ENCODE measurements at regions not wholly inside any gene's neighbourhood (a gene's known extent, or its start where the extent isn't known, plus 50 kb on each side); places are given as distances from the start of the nearest gene placed in this dataset.

- Histone ChIP-seq H2AK5ac (ENCODE audit: insufficient read length, low read length) (no peak overlapping the region), H3K56ac (ENCODE audit: insufficient read length, low read depth, low read length) (no peak overlapping the region), H3K23ac (ENCODE audit: insufficient read length, low read depth, low read length) (no peak overlapping the region), H3K18ac (ENCODE audit: insufficient read length, low read depth, low read length) (no peak overlapping the region), H3K9me3 (ENCODE audit: control insufficient read depth, low read depth, low read length) (no peaks in the 10 kb centered on the region), H4K5ac (ENCODE audit: insufficient read length, low read depth, low read length) (no peak overlapping the region), H2AFZ (ENCODE audit: low read length) (no peak overlapping the region), H2BK20ac (ENCODE audit: low read depth, low read length, poor library complexity, severe bottlenecking) (no peak overlapping the region), H2BK12ac (ENCODE audit: insufficient read length, low read depth, low read length) (no peak overlapping the region), H3K4me1 (ENCODE audit: insufficient read depth, low read length) (no peaks in the 10 kb centered on the region), H3K14ac (ENCODE audit: insufficient read depth, low read length) (no peak overlapping the region), H4K20me1 (ENCODE audit: control insufficient read depth, insufficient read depth, insufficient read length) (no peaks in the 10 kb centered on the region), H2BK15ac (ENCODE audit: low read depth, low read length) (no peak overlapping the region), H3K27me3 (ENCODE audit: insufficient read depth, low read length) (no peaks in the 10 kb centered on the region), H3K23me2 (ENCODE audit: insufficient read length, low read depth, low read length, poor library complexity, severe bottlenecking) (no peaks in the 10 kb centered on the region), H3T11ph (ENCODE audit: low read length) (no peak overlapping the region), H3K9ac (ENCODE audit: extremely low read depth, insufficient read length, low read length) (no peak overlapping the region), H3K79me2 (ENCODE audit: insufficient read depth, low read length) (no peaks in the 10 kb centered on the region), H4K91ac (ENCODE audit: insufficient read length, low read depth, low read length) (no peak overlapping the region), H3K79me1 (ENCODE audit: insufficient read depth, low read depth, low read length, poor library complexity, severe bottlenecking) (no peaks in the 10 kb centered on the region), H3K4me2 (ENCODE audit: insufficient read depth, insufficient read length, low read length) (no peak overlapping the region), H3K4ac (ENCODE audit: low read depth, low read length) (no peak overlapping the region), H3K27ac (ENCODE audit: insufficient read length, low read depth, low read length) (no peak overlapping the region), H2BK5ac (ENCODE audit: insufficient read length, low read length) (no peak overlapping the region), H2BK120ac (ENCODE audit: low read depth, low read length, poor library complexity, severe bottlenecking) (no peak overlapping the region), H4K8ac (replicated peaks; ENCODE audit: insufficient read length, low read depth, low read length) (no peak overlapping the region)
- Mint-ChIP-seq H3K4me3 (no peak overlapping the region), H3K27ac (no peak overlapping the region), H3K9me3 (no peaks in the 10 kb centered on the region), H3K4me1 (peaks cover 12 to 15% of the 10 kb centered on the region in 2 experiments), H3K27me3 (ENCODE audit: low read depth) (no peaks in the 10 kb centered on the region; the same call in 1 of the 2 replicates), H3K36me3 (ENCODE audit: insufficient read depth in 1 of 3, low read depth in 3 of 3) (no peaks in the 10 kb centered on the region)
- TF ChIP-seq CTCF (conservative IDR thresholded peaks at IDR 0.05), result no peak
- no peak for DNase-seq
Observed at GRCh38 chr9:22241611-22242010, 205.0 kb upstream of the DMRTA1 start.

Measured in H9 (cell line).